Right lobe of liver (tissue), 4 donors: ENCODE measurements at regions not wholly inside any gene's neighbourhood (a gene's known extent, or its start where the extent isn't known, plus 50 kb on each side); places are given as distances from the start of the nearest gene placed in this dataset.

Source experiments
- POLR2A ChIP-seq: fragments of 450-650 bp; IDR thresholded peaks from one replicate; pipeline ENCODE4 v1.6.1; 2017; ENCODE audit warnings: antibody characterized with exemption, mild to moderate bottlenecking
- TF ChIP-seq, protein P1 (sequence below), 4 donors: fragments of 200-600 bp in 3 of 4; fragments of 450-650 bp in 1 of 4; IDR thresholded peaks; one replicate each; pipeline versions ENCODE4 v1.5.1 to v1.8.0; 2016 to 2022; ENCODE audit warnings: antibody characterized with exemption in 4 of 4, mild to moderate bottlenecking in 2 of 4
- donor health status: DM: no; HTN: no; CAD: no.
- donor health status: DM: no; HTN: no; CAD: no.
- donor health status: DM: no; HTN: yes; CAD: no.

DNA sequence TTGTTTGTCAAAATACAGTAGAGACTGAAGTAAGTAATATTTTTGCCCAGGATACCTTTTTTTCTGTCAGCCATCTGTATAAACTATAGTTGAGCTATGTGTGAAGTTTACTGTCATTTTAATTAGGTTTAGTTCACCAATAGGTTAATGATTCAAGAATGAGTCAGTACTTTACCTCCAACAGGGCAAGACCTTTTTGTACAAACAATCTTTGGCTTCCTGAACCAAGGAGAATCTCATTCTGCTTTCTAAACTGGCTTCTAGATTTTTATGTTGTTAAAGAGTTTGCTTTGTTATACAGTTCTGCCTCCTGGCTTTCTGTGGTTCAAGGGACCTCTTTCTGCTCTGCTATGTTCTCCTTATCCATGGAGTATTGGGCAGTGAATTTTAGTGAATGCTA lies 412.0 kb upstream of the NR3C2 start:
- TF ChIP-seq, protein P1, sequence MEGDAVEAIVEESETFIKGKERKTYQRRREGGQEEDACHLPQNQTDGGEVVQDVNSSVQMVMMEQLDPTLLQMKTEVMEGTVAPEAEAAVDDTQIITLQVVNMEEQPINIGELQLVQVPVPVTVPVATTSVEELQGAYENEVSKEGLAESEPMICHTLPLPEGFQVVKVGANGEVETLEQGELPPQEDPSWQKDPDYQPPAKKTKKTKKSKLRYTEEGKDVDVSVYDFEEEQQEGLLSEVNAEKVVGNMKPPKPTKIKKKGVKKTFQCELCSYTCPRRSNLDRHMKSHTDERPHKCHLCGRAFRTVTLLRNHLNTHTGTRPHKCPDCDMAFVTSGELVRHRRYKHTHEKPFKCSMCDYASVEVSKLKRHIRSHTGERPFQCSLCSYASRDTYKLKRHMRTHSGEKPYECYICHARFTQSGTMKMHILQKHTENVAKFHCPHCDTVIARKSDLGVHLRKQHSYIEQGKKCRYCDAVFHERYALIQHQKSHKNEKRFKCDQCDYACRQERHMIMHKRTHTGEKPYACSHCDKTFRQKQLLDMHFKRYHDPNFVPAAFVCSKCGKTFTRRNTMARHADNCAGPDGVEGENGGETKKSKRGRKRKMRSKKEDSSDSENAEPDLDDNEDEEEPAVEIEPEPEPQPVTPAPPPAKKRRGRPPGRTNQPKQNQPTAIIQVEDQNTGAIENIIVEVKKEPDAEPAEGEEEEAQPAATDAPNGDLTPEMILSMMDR (IDR thresholded peaks at IDR 0.05): no peak
- no peak for TF ChIP-seq POLR2A
